CD8-positive, alpha-beta memory T cell (primary cell): ENCODE measurements at regions not wholly inside any gene's neighbourhood (a gene's known extent, or its start where the extent isn't known, plus 50 kb on each side); places are given as distances from the start of the nearest gene placed in this dataset.
"Not testable (repeated sequence)": the region's sequence is repeated elsewhere in the genome, so short reads cannot be mapped to it uniquely, and the experiment has no call there.

Experiments
- CTCF ChIA-PET: fragments of 350-600 bp; sonication (Branson Sonifier 250); formaldehyde crosslinking; loops from one replicate; lab custom pipeline; 2021; ENCODE audit warnings: antibody characterized with exemption; lab: Charles Lee
- POLR2A ChIA-PET: fragments of 350-600 bp; sonication (Branson Sonifier 250); formaldehyde crosslinking; loops from one replicate; lab custom pipeline; 2021; ENCODE audit warnings: antibody characterized with exemption; lab: Charles Lee
- DNase-seq, 5 donors: peaks; one replicate each; pipeline versions ENCODE4 v3.0.0 to v3.0.0-alpha.2; 2020 to 2022; ENCODE audit warnings: mixed read lengths in 1 of 5
- H3K27ac ChIP-seq: one replicate; pipeline ENCODE4 v1.7.0; 2013; ENCODE audit warnings: low read depth, mild to moderate bottlenecking, low read length, moderate library complexity
- H3K27me3 ChIP-seq: 2 replicates; pipeline ENCODE4 v1.7.0; 2013; ENCODE audit warnings: low read length, mild to moderate bottlenecking; ENCODE audit not compliant: insufficient read depth, poor library complexity, severe bottlenecking
- H3K36me3 ChIP-seq: 2 replicates; pipeline ENCODE4 v1.7.0; 2013; ENCODE audit warnings: mild to moderate bottlenecking, low read length, moderate library complexity; ENCODE audit not compliant: insufficient read depth
- H3K4me1 ChIP-seq: 2 replicates; pipeline ENCODE4 v1.7.0; 2013; ENCODE audit warnings: mild to moderate bottlenecking, low read length, moderate library complexity; ENCODE audit not compliant: insufficient read depth
- H3K4me3 ChIP-seq: 2 replicates; pipeline ENCODE4 v1.7.0; 2013; ENCODE audit warnings: mild to moderate bottlenecking, low read length
- H3K9me3 ChIP-seq: 2 replicates; pipeline ENCODE4 v1.7.0; 2013; ENCODE audit warnings: mild to moderate bottlenecking, low read length
- H3K27ac Mint-ChIP-seq, 8 donors: one replicate each; pipeline ENCODE4 v1.8.0; 2020 to 2021; ENCODE audit warnings: mixed read lengths in 8 of 8, mild to moderate bottlenecking in 6 of 8, inconsistent platforms in 3 of 8, moderate library complexity in 3 of 8
- H3K27me3 Mint-ChIP-seq, 2 donors: one replicate each; pipeline ENCODE4 v1.8.0; 2020 to 2021; ENCODE audit warnings: mixed read lengths in 2 of 2, mild to moderate bottlenecking in 1 of 2, moderate library complexity in 1 of 2
- H3K36me3 Mint-ChIP-seq, 3 donors: one replicate each; pipeline ENCODE4 v1.8.0; 2020 to 2021; ENCODE audit warnings: mixed read lengths in 3 of 3, inconsistent platforms in 1 of 3, mild to moderate bottlenecking in 1 of 3
- H3K4me1 Mint-ChIP-seq, 3 donors: one replicate each; pipeline ENCODE4 v1.8.0; 2020 to 2021; ENCODE audit warnings: mixed read lengths in 3 of 3, inconsistent platforms in 1 of 3, mild to moderate bottlenecking in 1 of 3
- H3K4me3 Mint-ChIP-seq, 7 donors: one replicate each; pipeline ENCODE4 v1.8.0; 2020 to 2021; ENCODE audit warnings: mixed read lengths in 7 of 7, mild to moderate bottlenecking in 6 of 7, moderate library complexity in 4 of 7, inconsistent platforms in 2 of 7
- H3K9me3 Mint-ChIP-seq, 5 donors: one replicate each; pipeline ENCODE4 v1.8.0; 2020 to 2022; ENCODE audit warnings: mixed read lengths in 5 of 5, mild to moderate bottlenecking in 3 of 5, moderate library complexity in 2 of 5, inconsistent platforms in 1 of 5

- no peak overlapping the region for H3K4me3 Mint-ChIP-seq
- Histone ChIP-seq H3K27me3 (no peaks in the 10 kb centered on the region), H3K9me3 (no peaks in the 10 kb centered on the region), H3K4me1 (no peaks in the 10 kb centered on the region), H3K27ac (no peak overlapping the region), H3K36me3 (no peaks in the 10 kb centered on the region), H3K4me3 (no peak overlapping the region)
- POLR2A ChIA-PET, result no interaction called here
- no peaks in the 10 kb centered on the region for H3K27me3 Mint-ChIP-seq
- no peak for DNase-seq
- peaks cover 0 to 3% (median 0%) of the 10 kb centered on the region in 3 donors for H3K36me3 Mint-ChIP-seq
- CTCF ChIA-PET, result no interaction called here
- H3K27ac Mint-ChIP-seq, result peak overlapping the region in 1 of 8 donors; percentile 54
- no peaks in the 10 kb centered on the region for H3K9me3 Mint-ChIP-seq
- H3K4me1 Mint-ChIP-seq, result peaks cover 12 to 25% (median 17%) of the 10 kb centered on the region in 3 donors
These were observed 149.5 kb upstream of the DLX2 start for GRCh38 chr2:172252154-172252553.

DNA sequence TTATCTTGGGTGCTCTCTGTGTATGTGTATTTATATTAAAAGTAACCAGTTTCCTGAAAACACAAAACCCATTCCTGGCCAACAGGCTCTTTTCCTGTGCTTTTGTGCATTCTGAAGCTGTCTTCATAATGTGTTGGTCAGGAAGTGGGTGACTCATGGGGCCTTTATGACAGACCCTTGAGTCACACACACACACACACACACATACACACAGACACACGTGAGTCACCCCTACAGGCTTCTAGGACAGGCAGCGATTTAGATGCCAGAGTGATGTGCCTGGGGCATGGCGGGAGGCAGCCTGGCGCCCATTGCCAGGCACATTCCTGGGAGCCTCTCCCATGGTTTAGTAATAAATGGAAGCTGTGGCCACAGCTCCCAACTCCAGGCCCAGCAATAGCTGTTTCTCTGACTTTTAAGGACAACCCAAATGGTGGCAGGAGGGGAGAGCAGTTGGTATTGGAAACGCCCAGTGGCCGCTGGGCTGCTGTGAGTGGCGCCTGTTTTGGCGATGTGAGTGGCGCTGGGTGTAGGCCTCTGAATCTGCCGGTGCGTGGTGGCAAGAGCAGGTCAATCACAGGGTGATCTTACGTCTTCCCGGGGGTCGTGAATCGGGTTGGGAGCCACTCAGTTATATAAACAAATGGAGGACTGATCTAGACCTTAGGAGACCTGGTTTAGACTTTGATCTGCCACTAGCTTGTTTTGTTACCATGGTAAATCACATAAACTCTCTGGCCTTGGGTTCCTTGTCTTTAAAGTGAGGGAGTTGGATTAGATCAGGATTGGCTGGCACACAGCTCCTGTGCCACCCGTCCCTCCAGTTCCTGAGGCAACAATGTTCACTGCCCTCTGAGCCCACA is 150.7 kb upstream of the DLX2 start:
- H3K4me1 Mint-ChIP-seq, result peaks cover 12 to 25% (median 17%) of the 10 kb centered on the region in 3 donors
- peak in 4 of 5 donors; percentile 13 to 54 (median 25) for DNase-seq
- Histone ChIP-seq H3K27me3 (no peaks in the 10 kb centered on the region), H3K4me3 (no peak overlapping the region), H3K4me1 (no peaks in the 10 kb centered on the region), H3K9me3 (no peaks in the 10 kb centered on the region), H3K27ac (no peak overlapping the region), H3K36me3 (no peaks in the 10 kb centered on the region)
- H3K36me3 Mint-ChIP-seq, result no peaks in the 10 kb centered on the region
- ChIA-PET CTCF (interaction anchor here (1.0 to 1.3 kb wide), 2 partner anchors 10 to 209 kb away, joined by 3 to 4 read pairs; no protein-coding TSS in a partner anchor), POLR2A (no interaction called here)
- peak overlapping the region in 1 of 7 donors; percentile 46 for H3K4me3 Mint-ChIP-seq
- peak overlapping the region in 4 of 8 donors; percentile 8 to 81 (median 60) for H3K27ac Mint-ChIP-seq
- H3K27me3 Mint-ChIP-seq, result peaks cover 0 to 4% of the 10 kb centered on the region in 2 donors
- no peaks in the 10 kb centered on the region for H3K9me3 Mint-ChIP-seq

DNA sequence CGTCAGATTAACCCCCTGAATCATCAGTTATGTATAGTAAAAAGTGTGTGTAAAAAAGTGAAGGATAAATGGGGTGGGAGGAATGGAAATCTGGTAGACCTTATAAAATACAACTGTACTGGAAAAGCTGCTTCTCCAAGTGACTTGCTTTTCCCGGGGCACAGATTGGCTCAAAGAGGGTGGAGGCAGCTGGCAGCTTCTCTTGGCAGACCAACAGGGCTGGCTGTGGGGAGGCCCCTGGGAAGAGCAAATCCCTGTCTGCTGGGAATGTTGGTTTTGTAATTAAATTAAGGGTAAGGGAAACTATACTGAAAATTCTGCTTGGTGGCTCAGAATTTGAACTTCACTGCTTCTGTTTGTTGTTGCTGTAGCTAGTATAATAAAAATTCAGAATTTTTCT is 154.2 kb upstream of the DLX2 start:
- Histone ChIP-seq H3K27me3 (no peaks in the 10 kb centered on the region), H3K27ac (no peak overlapping the region), H3K4me1 (no peaks in the 10 kb centered on the region), H3K36me3 (no peaks in the 10 kb centered on the region), H3K9me3 (no peaks in the 10 kb centered on the region), H3K4me3 (no peak overlapping the region)
- peak overlapping the region in 1 of 8 donors; percentile 83 for H3K27ac Mint-ChIP-seq
- peaks cover 0 to 20% of the 10 kb centered on the region in 2 donors for H3K27me3 Mint-ChIP-seq
- H3K9me3 Mint-ChIP-seq, result no peaks in the 10 kb centered on the region
- no peaks in the 10 kb centered on the region for H3K36me3 Mint-ChIP-seq
- DNase-seq, result no peak
- ChIA-PET CTCF (no interaction called here), POLR2A (no interaction called here)
- H3K4me1 Mint-ChIP-seq, result peaks cover 12 to 17% (median 17%) of the 10 kb centered on the region in 3 donors
- H3K4me3 Mint-ChIP-seq, result no peak overlapping the region

GRCh38 chr2:172259827-172260226 is 157.1 kb upstream of the DLX2 start:
- CTCF ChIA-PET, result no interaction called here
- H3K4me3 Mint-ChIP-seq, result no peak overlapping the region

GRCh38 chr2:172260336-172260735 is 157.6 kb upstream of the DLX2 start:
- ChIA-PET POLR2A (no interaction called here), CTCF (no interaction called here)
- Mint-ChIP-seq H3K4me3 (no peak overlapping the region), H3K27me3 (peaks cover 2 to 20% of the 10 kb centered on the region in 2 donors), H3K36me3 (no peaks in the 10 kb centered on the region), H3K27ac (no peak overlapping the region), H3K9me3 (peaks cover 0 to 2% (median 0%) of the 10 kb centered on the region in 5 donors), H3K4me1 (no peaks in the 10 kb centered on the region)
- Histone ChIP-seq H3K27ac (no peak overlapping the region), H3K4me3 (no peak overlapping the region), H3K27me3 (no peaks in the 10 kb centered on the region), H3K36me3 (no peaks in the 10 kb centered on the region), H3K4me1 (no peaks in the 10 kb centered on the region), H3K9me3 (no peaks in the 10 kb centered on the region)
- no peak for DNase-seq

More at GRCh38 chr2:172259827-172260226, 157.1 kb upstream of the DLX2 start:
- Mint-ChIP-seq H3K9me3 (peaks cover 0 to 2% (median 0%) of the 10 kb centered on the region in 5 donors), H3K27me3 (peaks cover 2 to 20% of the 10 kb centered on the region in 2 donors), H3K4me1 (no peaks in the 10 kb centered on the region), H3K27ac (no peak overlapping the region), H3K36me3 (no peaks in the 10 kb centered on the region)
- DNase-seq, result no peak
- Histone ChIP-seq H3K9me3 (no peaks in the 10 kb centered on the region), H3K27me3 (no peaks in the 10 kb centered on the region), H3K4me1 (no peaks in the 10 kb centered on the region), H3K36me3 (no peaks in the 10 kb centered on the region), H3K4me3 (no peak overlapping the region), H3K27ac (no peak overlapping the region)
- POLR2A ChIA-PET, result no interaction called here

DNA sequence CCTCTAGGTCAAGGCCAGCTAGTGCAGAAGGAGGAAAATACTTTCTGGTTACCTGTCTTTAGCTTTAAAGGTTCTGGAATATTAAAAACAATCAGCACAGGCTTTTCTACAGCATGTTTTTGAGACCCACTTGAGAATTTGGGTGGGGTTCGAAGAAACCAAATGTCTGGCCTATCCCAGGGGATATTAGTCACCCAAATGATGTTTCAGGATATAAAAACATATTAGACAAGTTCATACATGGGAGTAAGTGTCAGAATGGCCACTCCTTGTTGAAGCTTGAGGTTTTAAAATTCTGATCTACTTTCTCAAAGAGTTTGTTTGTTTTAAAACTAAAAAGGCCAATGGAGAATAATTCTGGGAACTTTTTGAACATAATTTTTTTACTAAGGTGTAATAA is 158.6 kb upstream of the DLX2 start:
- no peaks in the 10 kb centered on the region for H3K4me1 ChIP-seq
- Mint-ChIP-seq H3K27ac (no peak overlapping the region), H3K4me3 (no peak overlapping the region), H3K4me1 (no peaks in the 10 kb centered on the region), H3K36me3 (no peaks in the 10 kb centered on the region), H3K9me3 (peaks cover 0 to 3% (median 0%) of the 10 kb centered on the region in 5 donors), H3K27me3 (peaks cover 2 to 20% of the 10 kb centered on the region in 2 donors)
- no peak overlapping the region for H3K4me3 ChIP-seq
- no peak for DNase-seq
- no peaks in the 10 kb centered on the region for H3K9me3 ChIP-seq
- H3K27ac ChIP-seq, result no peak overlapping the region
- ChIA-PET CTCF (no interaction called here), POLR2A (no interaction called here)
- no peaks in the 10 kb centered on the region for H3K36me3 ChIP-seq
- no peaks in the 10 kb centered on the region for H3K27me3 ChIP-seq

DNA sequence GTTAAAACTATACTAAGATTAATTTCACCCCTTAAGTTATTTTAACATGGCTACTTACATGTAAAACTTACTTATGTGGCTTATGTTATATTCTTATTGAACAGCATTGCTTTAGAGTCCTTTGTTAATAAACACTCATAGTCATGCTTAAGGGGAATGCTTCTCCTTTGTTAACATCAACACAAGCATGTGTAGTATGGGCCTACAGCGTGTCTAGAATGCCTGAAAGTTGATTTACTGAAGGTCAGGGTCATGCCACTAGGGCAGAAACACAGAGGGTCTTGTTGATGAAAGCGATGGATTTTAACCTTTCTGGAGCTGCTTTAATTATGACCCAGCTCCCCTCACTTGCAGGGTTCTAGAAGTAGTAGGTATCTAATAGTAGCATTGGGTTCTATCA is 159.8 kb upstream of the DLX2 start:
- POLR2A ChIA-PET, result no interaction called here

DNA sequence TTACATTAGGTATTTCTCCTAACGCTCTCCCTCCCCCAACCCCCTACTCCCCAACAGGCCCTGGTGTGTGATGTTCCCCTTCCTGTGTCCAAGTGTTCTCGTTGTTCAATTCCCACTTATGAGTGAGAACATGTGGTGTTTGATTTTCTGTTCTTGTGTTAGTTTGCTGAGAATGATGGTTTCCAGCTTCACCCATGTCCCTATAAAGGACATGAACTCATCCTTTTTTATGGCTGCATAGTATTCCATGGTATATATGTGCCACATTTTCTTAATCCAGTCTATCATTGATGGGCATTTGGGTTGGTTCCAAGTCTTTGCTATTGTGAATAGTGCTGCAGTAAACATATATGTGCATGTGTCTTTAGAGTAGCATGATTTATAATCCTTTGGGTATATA is 162.1 kb upstream of the DLX2 start:
- POLR2A ChIA-PET, H3K36me3 Mint-ChIP-seq, H3K27me3 ChIP-seq, H3K9me3 Mint-ChIP-seq, H3K36me3 ChIP-seq, CTCF ChIA-PET, H3K27ac ChIP-seq, H3K4me1 ChIP-seq, H3K4me1 Mint-ChIP-seq, H3K4me3 Mint-ChIP-seq, H3K9me3 ChIP-seq, DNase-seq, H3K4me3 ChIP-seq: not testable (repeated sequence)
- peaks cover 4 to 13% of the 10 kb centered on the region in 2 donors for H3K27me3 Mint-ChIP-seq
- H3K27ac Mint-ChIP-seq, result peak overlapping the region in 1 of 8 donors; percentile 82

More for the DNA sequence above, 159.8 kb upstream of the DLX2 start:
- no peak overlapping the region for H3K4me3 Mint-ChIP-seq
- no peaks in the 10 kb centered on the region for H3K4me1 ChIP-seq
- H3K27ac ChIP-seq, result no peak overlapping the region
- no peak for DNase-seq
- no peaks in the 10 kb centered on the region for H3K36me3 Mint-ChIP-seq
- no peak overlapping the region for H3K27ac Mint-ChIP-seq
- H3K36me3 ChIP-seq, result no peaks in the 10 kb centered on the region
- H3K27me3 ChIP-seq, result no peaks in the 10 kb centered on the region
- CTCF ChIA-PET, result interaction anchor here (1.0 kb wide), 1 partner anchor 199 kb away, joined by 3 read pairs; no protein-coding TSS in a partner anchor
- no peaks in the 10 kb centered on the region for H3K9me3 ChIP-seq
- peaks cover 0 to 3% (median 0%) of the 10 kb centered on the region in 5 donors for H3K9me3 Mint-ChIP-seq
- H3K4me3 ChIP-seq, result no peak overlapping the region
- peaks cover 4 to 20% of the 10 kb centered on the region in 2 donors for H3K27me3 Mint-ChIP-seq
- H3K4me1 Mint-ChIP-seq, result no peaks in the 10 kb centered on the region
